ENCODE measurements at regions not wholly inside any gene's neighbourhood (a gene's known extent, or its start where the extent isn't known, plus 50 kb on each side); places are given as distances from the start of the nearest gene placed in this dataset.

- no peak for TF ChIP-seq CTCF (IDR thresholded peaks at IDR 0.05)
- TF ChIP-seq POLR2A (IDR thresholded peaks at IDR 0.05), result no peak
Observed at GRCh38 chr2:155982135-155982534, 350.4 kb downstream of the NR4A2 start.

Data from gastroesophageal sphincter (tissue), 3 donors.